ENCODE measurements at regions not wholly inside any gene's neighbourhood (a gene's known extent, or its start where the extent isn't known, plus 50 kb on each side); places are given as distances from the start of the nearest gene placed in this dataset.

DNA sequence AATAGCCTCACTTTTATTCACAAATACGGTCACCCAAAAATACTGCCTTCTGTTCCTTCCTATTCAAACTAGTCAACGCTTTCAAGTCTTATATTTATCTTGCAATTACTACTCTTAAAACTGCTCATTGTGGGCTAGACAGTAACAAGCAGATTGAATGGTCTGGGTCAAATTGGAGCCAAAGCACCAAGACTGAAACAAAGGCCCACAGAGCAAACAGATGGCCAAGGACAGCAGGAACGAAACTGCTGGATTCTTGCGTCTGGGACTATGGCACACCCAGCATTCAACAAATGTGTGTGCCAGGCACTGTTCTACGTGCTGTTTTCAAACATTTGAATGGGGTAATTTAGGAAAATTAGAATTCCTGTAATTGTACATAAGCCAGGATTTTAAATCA lies 250.1 kb upstream of the PSMD7 start:
- TF ChIP-seq, protein P1, sequence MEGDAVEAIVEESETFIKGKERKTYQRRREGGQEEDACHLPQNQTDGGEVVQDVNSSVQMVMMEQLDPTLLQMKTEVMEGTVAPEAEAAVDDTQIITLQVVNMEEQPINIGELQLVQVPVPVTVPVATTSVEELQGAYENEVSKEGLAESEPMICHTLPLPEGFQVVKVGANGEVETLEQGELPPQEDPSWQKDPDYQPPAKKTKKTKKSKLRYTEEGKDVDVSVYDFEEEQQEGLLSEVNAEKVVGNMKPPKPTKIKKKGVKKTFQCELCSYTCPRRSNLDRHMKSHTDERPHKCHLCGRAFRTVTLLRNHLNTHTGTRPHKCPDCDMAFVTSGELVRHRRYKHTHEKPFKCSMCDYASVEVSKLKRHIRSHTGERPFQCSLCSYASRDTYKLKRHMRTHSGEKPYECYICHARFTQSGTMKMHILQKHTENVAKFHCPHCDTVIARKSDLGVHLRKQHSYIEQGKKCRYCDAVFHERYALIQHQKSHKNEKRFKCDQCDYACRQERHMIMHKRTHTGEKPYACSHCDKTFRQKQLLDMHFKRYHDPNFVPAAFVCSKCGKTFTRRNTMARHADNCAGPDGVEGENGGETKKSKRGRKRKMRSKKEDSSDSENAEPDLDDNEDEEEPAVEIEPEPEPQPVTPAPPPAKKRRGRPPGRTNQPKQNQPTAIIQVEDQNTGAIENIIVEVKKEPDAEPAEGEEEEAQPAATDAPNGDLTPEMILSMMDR (IDR thresholded peaks at IDR 0.05), result no peak
- TF ChIP-seq POLR2A (IDR thresholded peaks at IDR 0.05), result no peak
- no peak for TF ChIP-seq POLR2AphosphoS5 (IDR thresholded peaks at IDR 0.05)
- no peak for TF ChIP-seq EP300 (IDR thresholded peaks at IDR 0.05)

Measured in upper lobe of left lung (tissue), 4 donors.